Epithelial cell of proximal tubule (primary cell): ENCODE measurements at regions not wholly inside any gene's neighbourhood (a gene's known extent, or its start where the extent isn't known, plus 50 kb on each side); places are given as distances from the start of the nearest gene placed in this dataset.

Source experiments
- DNase-seq: peaks from one replicate; pipeline ENCODE4 v3.0.0-alpha.2; 2011; ENCODE audit warnings: low read depth
- H3K4me3 ChIP-seq: 2 replicates; pipeline ENCODE4 v1.5.1; 2011; ENCODE audit warnings: low read depth, mild to moderate bottlenecking, low read length
- TF ChIP-seq, protein P1 (sequence below): conservative IDR thresholded peaks from 2 replicates; pipeline ENCODE4 v1.5.1; 2012; ENCODE audit warnings: low read depth, mild to moderate bottlenecking, low read length

DNA sequence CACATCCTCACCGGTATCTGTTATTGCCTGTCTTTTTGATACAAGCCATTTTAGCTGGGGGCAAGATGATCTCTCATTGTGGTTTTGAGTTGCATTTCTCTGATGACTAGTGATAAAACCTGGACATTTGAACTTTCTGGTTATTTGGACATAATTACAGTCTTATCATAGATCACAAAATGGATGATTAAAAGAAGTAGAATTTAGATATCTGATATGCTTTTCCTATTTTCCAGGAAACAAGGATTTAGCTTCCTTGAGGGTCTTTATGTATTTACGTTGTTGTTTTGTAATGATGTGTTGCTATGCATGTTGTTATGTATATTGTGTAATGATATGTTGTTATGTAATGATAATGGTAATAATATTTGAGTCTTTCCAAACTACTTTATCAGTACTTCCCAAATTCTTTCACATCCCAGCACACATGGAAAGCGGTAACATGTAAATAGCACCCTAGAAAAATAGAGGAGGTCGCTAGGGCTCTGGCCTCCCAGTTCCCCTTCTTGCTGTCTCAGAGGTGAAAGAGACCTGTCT is 53.8 kb downstream of the GJD2 start:
- no peak for DNase-seq
- H3K4me3 ChIP-seq = no peak overlapping the region
- TF ChIP-seq, protein P1, sequence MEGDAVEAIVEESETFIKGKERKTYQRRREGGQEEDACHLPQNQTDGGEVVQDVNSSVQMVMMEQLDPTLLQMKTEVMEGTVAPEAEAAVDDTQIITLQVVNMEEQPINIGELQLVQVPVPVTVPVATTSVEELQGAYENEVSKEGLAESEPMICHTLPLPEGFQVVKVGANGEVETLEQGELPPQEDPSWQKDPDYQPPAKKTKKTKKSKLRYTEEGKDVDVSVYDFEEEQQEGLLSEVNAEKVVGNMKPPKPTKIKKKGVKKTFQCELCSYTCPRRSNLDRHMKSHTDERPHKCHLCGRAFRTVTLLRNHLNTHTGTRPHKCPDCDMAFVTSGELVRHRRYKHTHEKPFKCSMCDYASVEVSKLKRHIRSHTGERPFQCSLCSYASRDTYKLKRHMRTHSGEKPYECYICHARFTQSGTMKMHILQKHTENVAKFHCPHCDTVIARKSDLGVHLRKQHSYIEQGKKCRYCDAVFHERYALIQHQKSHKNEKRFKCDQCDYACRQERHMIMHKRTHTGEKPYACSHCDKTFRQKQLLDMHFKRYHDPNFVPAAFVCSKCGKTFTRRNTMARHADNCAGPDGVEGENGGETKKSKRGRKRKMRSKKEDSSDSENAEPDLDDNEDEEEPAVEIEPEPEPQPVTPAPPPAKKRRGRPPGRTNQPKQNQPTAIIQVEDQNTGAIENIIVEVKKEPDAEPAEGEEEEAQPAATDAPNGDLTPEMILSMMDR = no peak

DNA sequence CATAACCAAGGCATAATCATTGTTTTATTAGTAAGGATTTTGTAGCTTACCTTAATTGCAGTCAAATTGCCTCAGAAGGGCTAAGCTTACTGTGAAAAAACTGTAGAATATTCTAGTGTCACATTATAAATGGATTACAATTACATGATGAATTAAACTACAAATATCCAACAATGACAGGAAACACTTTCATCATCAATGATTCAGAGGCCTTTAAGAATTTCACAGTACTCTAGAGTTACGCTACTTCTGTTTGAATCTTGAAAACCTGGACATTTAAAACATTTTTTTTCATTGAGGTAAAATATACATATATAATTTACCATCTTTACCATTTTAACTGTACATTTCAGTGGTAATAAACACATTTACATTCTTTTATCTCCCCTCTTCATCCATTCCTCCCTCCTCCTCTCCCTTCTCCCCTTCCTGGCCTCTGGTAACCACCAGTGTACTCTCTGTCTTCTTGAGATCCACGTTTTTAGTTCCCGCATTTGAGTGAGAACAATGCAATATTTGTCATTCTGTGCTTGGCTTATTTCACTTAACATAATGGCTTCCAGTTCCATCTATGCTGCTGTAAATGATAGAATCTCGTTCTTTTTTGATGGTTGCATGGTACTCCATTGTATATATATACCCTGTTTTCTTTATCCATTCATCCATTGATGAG is 54.7 kb downstream of the GJD2 start:
- TF ChIP-seq, protein P1 = no peak
- no peak overlapping the region for H3K4me3 ChIP-seq
- no peak for DNase-seq

DNA sequence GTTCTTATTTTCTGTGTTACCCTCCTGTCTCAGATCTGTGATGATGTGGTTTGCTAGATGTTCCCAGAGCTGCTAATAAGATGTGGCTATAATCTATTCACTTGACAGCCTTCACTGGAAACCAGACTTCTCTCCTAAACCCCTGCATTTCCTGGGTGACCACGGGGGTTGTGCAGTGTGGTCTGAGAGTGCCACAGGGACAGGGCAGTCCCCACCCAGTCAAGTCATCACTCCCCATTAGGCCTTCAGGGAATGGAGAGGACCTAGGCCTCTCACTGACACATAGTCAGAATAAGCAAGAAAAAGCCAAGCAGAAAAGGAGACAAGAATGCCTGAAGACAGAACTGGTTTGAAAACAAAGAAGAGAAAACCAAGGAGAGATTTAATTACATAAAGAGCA is 58.3 kb downstream of the GJD2 start:
- TF ChIP-seq, protein P1 = no peak
- DNase-seq = no peak
- H3K4me3 ChIP-seq = no peak overlapping the region

DNA sequence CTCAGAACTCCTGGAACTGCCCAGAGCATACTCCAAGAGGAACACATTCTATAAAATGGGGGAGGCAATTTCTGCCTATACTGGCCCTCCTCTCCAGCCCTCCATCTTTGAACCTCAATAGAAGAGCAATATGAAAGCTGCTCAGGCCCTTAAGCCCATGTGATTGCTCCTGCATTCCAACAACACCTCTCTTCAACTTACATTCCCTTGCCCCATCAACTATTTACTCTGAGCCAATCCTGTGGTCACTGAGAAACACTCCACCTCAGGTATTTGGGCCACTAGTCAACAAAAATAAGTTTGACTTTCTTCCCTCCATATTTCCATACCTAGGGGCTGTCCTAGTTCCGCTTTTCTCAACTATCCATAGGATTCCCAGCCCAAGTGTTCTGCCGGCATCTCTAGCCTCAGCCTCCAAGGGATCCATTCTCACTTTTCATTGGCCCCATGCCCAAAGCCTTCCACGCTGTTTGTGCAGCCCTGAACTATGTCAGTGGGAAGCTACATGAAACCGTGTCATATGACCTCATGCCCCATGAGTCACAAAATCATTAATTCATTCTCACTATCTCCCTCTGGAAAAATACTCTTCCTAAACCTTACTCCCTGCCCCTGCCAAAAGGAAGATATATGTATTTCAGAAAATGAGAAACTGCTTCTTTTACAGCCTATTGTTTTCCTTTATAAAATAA is 61.6 kb downstream of the GJD2 start:
- DNase-seq = no peak
- TF ChIP-seq, protein P1 = no peak

DNA sequence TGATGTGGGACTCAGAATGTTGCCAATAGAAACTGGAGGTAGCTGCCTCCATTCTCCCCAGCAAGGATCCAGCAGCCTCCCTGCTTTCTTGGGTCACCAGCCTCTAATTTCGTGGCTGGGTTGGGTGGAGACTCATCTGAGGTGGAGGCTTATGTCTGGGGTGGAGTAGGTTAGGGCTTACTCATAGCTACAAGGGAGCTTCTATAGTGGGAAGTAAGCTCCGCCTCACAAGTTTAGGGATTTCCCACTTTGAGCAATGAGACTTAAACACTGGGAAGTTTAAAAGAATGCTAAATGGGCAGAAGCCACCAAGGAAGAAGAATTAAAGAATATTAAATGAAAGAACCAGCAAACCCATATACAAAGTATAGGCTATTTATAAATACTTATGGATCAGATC is 63.8 kb downstream of the GJD2 start:
- DNase-seq = no peak
- no peak overlapping the region for H3K4me3 ChIP-seq
- TF ChIP-seq, protein P1 = no peak

More for the DNA sequence above, 61.6 kb downstream of the GJD2 start:
- H3K4me3 ChIP-seq = no peak overlapping the region

DNA sequence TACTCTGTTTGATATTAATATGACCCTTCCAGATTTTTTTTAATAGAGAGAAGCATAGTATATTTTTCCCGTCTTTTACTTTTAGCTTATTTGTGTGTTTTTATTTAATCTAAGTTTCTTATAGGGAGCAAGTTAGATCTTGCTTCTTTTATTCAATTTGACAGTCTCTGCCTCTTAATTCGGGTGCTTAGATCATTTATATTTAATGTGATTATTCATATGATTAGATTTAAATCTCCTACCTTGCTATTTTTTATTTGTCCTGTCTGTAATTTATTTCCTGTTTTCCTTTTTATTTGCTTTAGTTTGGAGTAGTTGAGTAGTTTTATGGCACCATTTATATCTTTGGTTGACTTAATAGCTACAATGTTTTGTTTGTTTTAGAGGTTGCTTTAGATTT is 66.1 kb downstream of the GJD2 start:
- TF ChIP-seq, protein P1 = no peak
- DNase-seq = no peak
- H3K4me3 ChIP-seq = no peak overlapping the region
